H1 (cell line): ENCODE measurements at regions not wholly inside any gene's neighbourhood (a gene's known extent, or its start where the extent isn't known, plus 50 kb on each side); places are given as distances from the start of the nearest gene placed in this dataset.

ENCODE experiments used
- CTCF ChIA-PET: fragments of 300-600 bp; sonication (Branson Sonifier 250); formaldehyde crosslinking; loops from one replicate; lab custom pipeline; 2021; ENCODE audit not compliant: partially characterized antibody; lab: Charles Lee
- POLR2A ChIA-PET: fragments of 300-600 bp; sonication (Branson Sonifier 250); formaldehyde crosslinking; loops from one replicate; lab custom pipeline; 2021; ENCODE audit warnings: inconsistent platforms; ENCODE audit not compliant: partially characterized antibody; lab: Charles Lee
- DNase-seq, 2 experiments: peaks; one replicate each; pipeline versions ENCODE4 v3.0.0 to v3.0.0-alpha.2; 2010 to 2022; ENCODE audit warnings: low spot score in 2 of 2, low read depth in 1 of 2, mixed read lengths in 1 of 2
- FAIRE-seq: peaks from 2 replicates; lab custom pipeline; 2011; peaks lifted over from hg19 to GRCh38; lab: Jason Lieb, UNC
- H2AFZ ChIP-seq: 2 replicates; pipeline ENCODE4 v1.8.1; 2012; ENCODE audit warnings: low read length, inconsistent platforms
- H2AK5ac ChIP-seq: 2 replicates; pipeline ENCODE4 v1.6.1; 2013; ENCODE audit warnings: low read depth, low read length
- H2BK120ac ChIP-seq: replicated peaks from 2 replicates; pipeline ENCODE3; 2013; ENCODE audit warnings: low read depth, low read length, inconsistent platforms
- H2BK12ac ChIP-seq: 2 replicates; pipeline ENCODE4 v1.6.1; 2013; ENCODE audit warnings: low read depth, low read length
- H2BK15ac ChIP-seq: 2 replicates; pipeline ENCODE4 v1.6.1; 2013; ENCODE audit warnings: low read length
- H2BK20ac ChIP-seq: 2 replicates; pipeline ENCODE4 v1.6.1; 2013; ENCODE audit warnings: low read length
- H2BK5ac ChIP-seq: 2 replicates; pipeline ENCODE4 v1.6.1; 2013; ENCODE audit warnings: low read depth, low read length
- H3K14ac ChIP-seq: 2 replicates; pipeline ENCODE4 v1.6.1; 2013; ENCODE audit warnings: inconsistent platforms; ENCODE audit not compliant: insufficient read length
- H3K18ac ChIP-seq: 2 replicates; pipeline ENCODE4 v1.6.1; 2013; ENCODE audit warnings: low read length; ENCODE audit errors: extremely low read depth
- H3K23ac ChIP-seq: 2 replicates; pipeline ENCODE4 v1.6.1; 2013; ENCODE audit warnings: inconsistent platforms; ENCODE audit not compliant: insufficient read length
- H3K23me2 ChIP-seq: 2 replicates; pipeline ENCODE4 v1.6.1; 2013; ENCODE audit warnings: low read depth, low read length
- H3K27ac ChIP-seq: 2 replicates; pipeline ENCODE4 v1.6.1; 2011; ENCODE audit warnings: low read depth, low read length, inconsistent platforms
- H3K27me3 ChIP-seq, 4 experiments: replicated peaks in 1 of 4; 1 replicate in 1 of 4; 2 replicates in 3 of 4; pipeline versions ENCODE4 v1.6.1 to v1.8.1; 2011 to 2013; ENCODE audit warnings: low read length in 3 of 4, mild to moderate bottlenecking in 3 of 4, inconsistent platforms in 2 of 4, mixed read lengths in 2 of 4, moderate library complexity in 1 of 4; ENCODE audit not compliant: control insufficient read depth in 3 of 4, insufficient read depth in 3 of 4; ENCODE audit errors: extremely low read depth in 1 of 4
- H3K36me3 ChIP-seq, 4 experiments: 2 replicates each; pipeline versions ENCODE4 v1.6.1 to v1.8.1; 2011 to 2013; ENCODE audit warnings: mild to moderate bottlenecking in 4 of 4, low read length in 3 of 4, moderate library complexity in 2 of 4, control low read depth in 1 of 4, inconsistent platforms in 1 of 4; ENCODE audit not compliant: insufficient read depth in 4 of 4, control insufficient read depth in 2 of 4
- H3K4ac ChIP-seq: replicated peaks from 2 replicates; pipeline ENCODE3; 2013; ENCODE audit warnings: low read length, low read depth, mixed read lengths, inconsistent platforms; ENCODE audit not compliant: insufficient read length
- H3K4me1 ChIP-seq, 4 experiments: replicated peaks in 1 of 4; 1 replicate in 1 of 4; 2 replicates in 3 of 4; pipeline versions ENCODE4 v1.6.1 to v1.8.1; 2011 to 2013; ENCODE audit warnings: low read length in 3 of 4, inconsistent platforms in 2 of 4, mixed read lengths in 1 of 4; ENCODE audit not compliant: insufficient read depth in 4 of 4, control insufficient read depth in 3 of 4
- H3K4me2 ChIP-seq, 2 experiments: 2 replicates each; pipeline versions ENCODE4 v1.6.1 to v1.8.1; 2011 to 2013; ENCODE audit warnings: low read depth in 2 of 2, low read length in 2 of 2, control low read depth in 1 of 2, inconsistent platforms in 1 of 2, mild to moderate bottlenecking in 1 of 2; ENCODE audit not compliant: insufficient read depth in 1 of 2
- H3K4me3 ChIP-seq, 4 experiments: fragments of 200-600, 300-600 bp in 1 of 4; sonication (generic), shearing (Covaris generic), sonication (Bioruptor Twin) in 1 of 4; 2 replicates each; pipeline versions ENCODE4 v1.5.1 to v1.8.1; 2011 to 2016; ENCODE audit warnings: low read length in 4 of 4, low read depth in 3 of 4, control low read depth in 2 of 4, inconsistent platforms in 2 of 4, mild to moderate bottlenecking in 2 of 4, mixed read lengths in 1 of 4, moderate library complexity in 1 of 4; ENCODE audit not compliant: insufficient read depth in 2 of 4; ENCODE audit errors: extremely low read depth in 1 of 4
- H3K56ac ChIP-seq: replicated peaks from 2 replicates; pipeline ENCODE3; 2013; ENCODE audit warnings: low read depth, mild to moderate bottlenecking, mixed read lengths, low read length, inconsistent platforms; ENCODE audit not compliant: insufficient read length
- H3K79me1 ChIP-seq: 2 replicates; pipeline ENCODE4 v1.6.1; 2013; ENCODE audit warnings: low read depth, low read length, control low read depth
- H3K79me2 ChIP-seq, 2 experiments: 2 replicates each; pipeline versions ENCODE4 v1.6.1 to v1.8.1; 2012 to 2013; ENCODE audit warnings: low read length in 2 of 2, mild to moderate bottlenecking in 2 of 2, inconsistent platforms in 1 of 2; ENCODE audit not compliant: insufficient read depth in 2 of 2, control insufficient read depth in 1 of 2
- H3K9ac ChIP-seq, 4 experiments: replicated peaks in 1 of 4; 1 replicate in 1 of 4; 2 replicates in 3 of 4; pipeline versions ENCODE4 v1.6.1 to v1.8.1; 2011 to 2013; ENCODE audit warnings: low read depth in 3 of 4, low read length in 3 of 4, control low read depth in 2 of 4, mild to moderate bottlenecking in 2 of 4, moderate library complexity in 2 of 4, inconsistent platforms in 1 of 4; ENCODE audit errors: extremely low read depth in 1 of 4
- H3K9me3 ChIP-seq, 2 experiments: 2 replicates each; pipeline versions ENCODE4 v1.6.1 to v1.8.1; 2012 to 2013; ENCODE audit warnings: mild to moderate bottlenecking in 2 of 2, moderate library complexity in 2 of 2, control low read depth in 1 of 2, inconsistent platforms in 1 of 2, low read depth in 1 of 2, low read length in 1 of 2, mixed read lengths in 1 of 2; ENCODE audit not compliant: insufficient read depth in 2 of 2
- H4K20me1 ChIP-seq, 2 experiments: replicated peaks in 1 of 2; 2 replicates each; pipeline versions ENCODE3 to v1.8.1; 2011 to 2013; ENCODE audit warnings: inconsistent platforms in 2 of 2, low read length in 2 of 2, mild to moderate bottlenecking in 1 of 2; ENCODE audit not compliant: insufficient read depth in 2 of 2, control insufficient read depth in 1 of 2
- H4K5ac ChIP-seq: 2 replicates; pipeline ENCODE4 v1.6.1; 2013; ENCODE audit warnings: low read length, low read depth, mixed read lengths, inconsistent platforms; ENCODE audit not compliant: insufficient read length
- H4K8ac ChIP-seq: 2 replicates; pipeline ENCODE4 v1.8.0; 2013; ENCODE audit warnings: mild to moderate bottlenecking, moderate library complexity, low read length, inconsistent platforms; ENCODE audit not compliant: insufficient read depth; ENCODE audit errors: extremely low read depth
- H4K91ac ChIP-seq: replicated peaks from 2 replicates; pipeline ENCODE3; 2013; ENCODE audit warnings: low read length, mixed read lengths, inconsistent platforms; ENCODE audit not compliant: insufficient read length
- E2F6 ChIP-seq: IDR thresholded peaks from 2 replicates; pipeline ENCODE4 v1.6.1; 2012; ENCODE audit warnings: inconsistent platforms
- RXRA ChIP-seq: IDR thresholded peaks from 2 replicates; pipeline ENCODE4 v1.6.1; 2011; ENCODE audit warnings: low read depth, mild to moderate bottlenecking, low read length, moderate library complexity; ENCODE audit not compliant: insufficient read depth
- SIRT6 ChIP-seq: IDR thresholded peaks from one replicate; pipeline ENCODE4 v1.7.1; 2012; ENCODE audit warnings: low read length, inconsistent platforms
- SUZ12 ChIP-seq: fragments of 200-600 bp; sonication (generic); IDR thresholded peaks from 2 replicates; pipeline ENCODE4 v1.6.1; 2012; ENCODE audit warnings: mild to moderate bottlenecking, inconsistent platforms, low read length, moderate library complexity, mixed read lengths
- WGBS, 2 experiments: shearing (Covaris generic) in 1 of 2; methylation state at CpG; one replicate each; pipeline versions ENCODE4 v1.1.6 to v1.1.7; 2013 to 2015; ENCODE audit warnings: low lambda C conversion rate in 2 of 2, mixed read lengths in 2 of 2, inconsistent platforms in 1 of 2, low coverage in 1 of 2, missing lambda C conversion rate in 1 of 2; ENCODE audit not compliant: insufficient replicate concordance in 2 of 2, insufficient coverage in 1 of 2, insufficient read length in 1 of 2; ENCODE audit errors: extremely low coverage in 1 of 2, missing lambda C conversion rate in 1 of 2; 5-methylcytosine and 5-hydroxymethylcytosine counted together

GRCh38 chr20:51089840-51090239 lies 66.9 kb upstream of the KCNG1 start:
- Histone ChIP-seq H2BK15ac (no peak overlapping the region), H2BK12ac (no peak overlapping the region), H2BK20ac (no peak overlapping the region), H3K9ac (no peak overlapping the region), H3K4me2 (no peak overlapping the region), H2AFZ (no peak overlapping the region), H3K23ac (no peak overlapping the region), H3K23me2 (no peaks in the 10 kb centered on the region), H3K9me3 (no peaks in the 10 kb centered on the region), H4K5ac (no peak overlapping the region), H3K4me1 (peaks cover 6 to 13% (median 9%) of the 10 kb centered on the region in 4 experiments; a peak in 6 of 7 replicates), H3K27ac (no peak overlapping the region), H4K91ac (no peak overlapping the region), H4K8ac (no peak overlapping the region), H4K20me1 (no peaks in the 10 kb centered on the region), H3K36me3 (no peaks in the 10 kb centered on the region), H2BK5ac (no peak overlapping the region), H3K56ac (no peak overlapping the region), H3K79me1 (no peaks in the 10 kb centered on the region), H3K79me2 (no peaks in the 10 kb centered on the region), H3K27me3 (no peaks in the 10 kb centered on the region), H3K18ac (no peak overlapping the region), H3K4me3 (no peak overlapping the region), H2AK5ac (no peak overlapping the region), H2BK120ac (no peak overlapping the region), H3K14ac (no peak overlapping the region), H3K4ac (no peak overlapping the region)
- CTCF ChIA-PET = interaction anchor here (1.0 to 1.5 kb wide), 2 partner anchors 47 to 48 kb away, joined by 4 to 5 read pairs; no protein-coding TSS in a partner anchor
- 89% methylated on average over 1 of the region's 1 CpG; no CpG with 5 or more reads in 1 of the 2 experiments for WGBS, 2 experiments
- POLR2A ChIA-PET = interaction anchor here (1.5 kb wide), 1 partner anchor 97 kb away, joined by 3 read pairs; no protein-coding TSS in a partner anchor
- FAIRE-seq = no peak
- no peak for DNase-seq
- no peak for TF ChIP-seq SIRT6
- no peak for TF ChIP-seq RXRA
- TF ChIP-seq SUZ12 = no peak
- TF ChIP-seq E2F6 = no peak
